Endothelial cell of umbilical vein (primary cell): ENCODE measurements at regions not wholly inside any gene's neighbourhood (a gene's known extent, or its start where the extent isn't known, plus 50 kb on each side); places are given as distances from the start of the nearest gene placed in this dataset.

Source experiments
- CTCF ChIP-seq, 2 donors: IDR thresholded peaks; 1 replicate in 1 of 2; 2 replicates in 1 of 2; pipeline ENCODE4 v1.5.1; 2011; ENCODE audit warnings: low read length in 2 of 2, mild to moderate bottlenecking in 2 of 2, moderate library complexity in 2 of 2, control low read depth in 1 of 2, inconsistent platforms in 1 of 2, low read depth in 1 of 2; ENCODE audit not compliant: insufficient read depth in 1 of 2; ENCODE audit errors: extremely low read depth in 1 of 2
- EZH2 ChIP-seq: IDR thresholded peaks from 2 replicates; pipeline ENCODE4 v1.6.1; 2012; ENCODE audit warnings: borderline replicate concordance, low read depth, mild to moderate bottlenecking, moderate library complexity, low read length, inconsistent platforms; ENCODE audit not compliant: severe bottlenecking
- FOS ChIP-seq: IDR thresholded peaks from 2 replicates; pipeline ENCODE4 v1.6.1; 2011; ENCODE audit warnings: mild to moderate bottlenecking, low read length, moderate library complexity, borderline replicate concordance; ENCODE audit not compliant: insufficient read depth
- GATA2 ChIP-seq: IDR thresholded peaks from 2 replicates; pipeline ENCODE4 v1.7.0; 2011; ENCODE audit warnings: low read depth, mild to moderate bottlenecking, moderate library complexity, mixed read lengths, low read length; ENCODE audit not compliant: insufficient read length, insufficient read depth
- JUN ChIP-seq: IDR thresholded peaks from 2 replicates; pipeline ENCODE4 v1.6.1; 2011; ENCODE audit warnings: borderline replicate concordance, low read depth; ENCODE audit not compliant: insufficient read length, insufficient read depth
- MYC ChIP-seq: IDR thresholded peaks from one replicate; pipeline ENCODE4 v1.6.1; 2011; ENCODE audit warnings: mild to moderate bottlenecking, low read depth, low read length
- POLR2A ChIP-seq: IDR thresholded peaks from 2 replicates; pipeline ENCODE4 v1.6.1; 2012; ENCODE audit warnings: low read depth, mild to moderate bottlenecking, control low read depth, low read length
- POLR2AphosphoS5 ChIP-seq: IDR thresholded peaks from 2 replicates; pipeline ENCODE4 v1.6.1; 2012; ENCODE audit warnings: low read depth, mild to moderate bottlenecking, control low read depth, low read length, moderate library complexity; ENCODE audit not compliant: insufficient read depth

- TF ChIP-seq POLR2A (no peak), CTCF (IDR thresholded peaks at IDR 0.05; ENCODE audit: extremely low read depth in 1 of 2, insufficient read depth in 1 of 2, low read depth in 1 of 2, low read length in 2 of 2) (no peak), POLR2AphosphoS5 (no peak), EZH2 (no peak), GATA2 (no peak), FOS (no peak), MYC (no peak), JUN (no peak)
Observed at GRCh38 chr20:53767206-53767930, 173.7 kb upstream of the ZNF217 start.
